ENCODE measurements at regions not wholly inside any gene's neighbourhood (a gene's known extent, or its start where the extent isn't known, plus 50 kb on each side); places are given as distances from the start of the nearest gene placed in this dataset.
"Not testable (repeated sequence)": the region's sequence is repeated elsewhere in the genome, so short reads cannot be mapped to it uniquely, and the experiment has no call there.

GRCh38 chr7:52747817-52748216 lies 287.6 kb upstream of the POM121L12 start:
- no peaks in the 10 kb centered on the region for H3K4me1 ChIP-seq
- H3K36me3 ChIP-seq: no peaks in the 10 kb centered on the region
- no peak overlapping the region for H3K27ac ChIP-seq
- no peak overlapping the region for H3K4me3 ChIP-seq (replicated peaks in 1 of 3)
- intact Hi-C loops (cut with DNase I): no loop called here
- WGBS, 2 donors: 78 to 80% methylated on average over 3 of the region's 3 CpGs
- TF ChIP-seq POLR2A (IDR thresholded peaks at IDR 0.05): no peak
- no peaks in the 10 kb centered on the region for H3K27me3 ChIP-seq
- no peaks in the 10 kb centered on the region for H3K9me3 ChIP-seq
- DNase-seq: no peak

GRCh38 chr7:52741670-52742290 lies 293.7 kb upstream of the POM121L12 start:
- Histone ChIP-seq H3K27ac (no peak overlapping the region), H3K9me3 (no peaks in the 10 kb centered on the region), H3K4me1 (no peaks in the 10 kb centered on the region), H3K27me3 (no peaks in the 10 kb centered on the region), H3K4me3 (replicated peaks in 1 of 3) (no peak overlapping the region), H3K36me3 (no peaks in the 10 kb centered on the region)
- WGBS, 2 donors: 84 to 87% methylated on average over 2 of the region's 2 CpGs
- intact Hi-C loops (cut with DNase I): no loop called here
- TF ChIP-seq CTCF (IDR thresholded peaks at IDR 0.05) (no peak), POLR2A (IDR thresholded peaks at IDR 0.05) (no peak)
- DNase-seq: no peak

- WGBS, 2 donors: 68 to 72% methylated on average over 4 of the region's 4 CpGs
- no peaks in the 10 kb centered on the region for H3K9me3 ChIP-seq
- no peak overlapping the region for H3K4me3 ChIP-seq (replicated peaks in 1 of 3)
- no peak overlapping the region for H3K27ac ChIP-seq
- TF ChIP-seq POLR2A (IDR thresholded peaks at IDR 0.05): no peak
- TF ChIP-seq CTCF (IDR thresholded peaks at IDR 0.05): no peak
- H3K27me3 ChIP-seq: no peaks in the 10 kb centered on the region
- H3K4me1 ChIP-seq: no peaks in the 10 kb centered on the region
- H3K36me3 ChIP-seq: no peaks in the 10 kb centered on the region
- DNase-seq: no peak
- intact Hi-C loops (cut with DNase I): no loop called here
These were observed 299.8 kb upstream of the POM121L12 start for GRCh38 chr7:52735656-52736055.

- 68 to 71% methylated on average over 5 of the region's 5 CpGs for WGBS, 2 donors
- H3K27ac ChIP-seq; H3K9me3 ChIP-seq; DNase-seq; intact Hi-C loops (cut with DNase I); H3K36me3 ChIP-seq; H3K4me3 ChIP-seq (replicated peaks in 1 of 3); H3K4me1 ChIP-seq; H3K27me3 ChIP-seq: not testable (repeated sequence)
These were observed 306.8 kb upstream of the POM121L12 start for GRCh38 chr7:52728683-52729082.

- H3K36me3 ChIP-seq: no peaks in the 10 kb centered on the region
- H3K9me3 ChIP-seq: no peaks in the 10 kb centered on the region
- H3K27ac ChIP-seq: no peak overlapping the region
- 71 to 81% methylated on average over 2 of the region's 2 CpGs for WGBS, 2 donors
- intact Hi-C loops (cut with DNase I): no loop called here
- no peaks in the 10 kb centered on the region for H3K4me1 ChIP-seq
- DNase-seq: no peak
- no peak overlapping the region for H3K4me3 ChIP-seq (replicated peaks in 1 of 3)
- no peak for TF ChIP-seq CTCF (IDR thresholded peaks at IDR 0.05)
- no peak for TF ChIP-seq POLR2A (IDR thresholded peaks at IDR 0.05)
- H3K27me3 ChIP-seq: no peaks in the 10 kb centered on the region
These were observed 307.8 kb upstream of the POM121L12 start for GRCh38 chr7:52727632-52728031.

- H3K36me3 ChIP-seq: no peaks in the 10 kb centered on the region
- intact Hi-C loops (cut with DNase I): no loop called here
- H3K9me3 ChIP-seq: no peaks in the 10 kb centered on the region
- no peak for TF ChIP-seq POLR2A (IDR thresholded peaks at IDR 0.05)
- TF ChIP-seq CTCF (IDR thresholded peaks at IDR 0.05): no peak
- 34 to 49% methylated on average over 2 of the region's 2 CpGs for WGBS, 2 donors
- no peak overlapping the region for H3K27ac ChIP-seq
- no peak overlapping the region for H3K4me3 ChIP-seq (replicated peaks in 1 of 3)
- no peaks in the 10 kb centered on the region for H3K27me3 ChIP-seq
- no peaks in the 10 kb centered on the region for H3K4me1 ChIP-seq
- DNase-seq: no peak
These were observed 308.4 kb upstream of the POM121L12 start for GRCh38 chr7:52726986-52727385.

Measured in thyroid gland (tissue), 4 donors.